Tibial artery (tissue), 4 donors: ENCODE measurements at regions not wholly inside any gene's neighbourhood (a gene's known extent, or its start where the extent isn't known, plus 50 kb on each side); places are given as distances from the start of the nearest gene placed in this dataset.

Source experiments
- DNase-seq, 2 donors: peaks; one replicate each; pipeline ENCODE4 v3.0.0-alpha.2; 2019
- H3K27ac ChIP-seq, 2 donors: fragments of 200-600 bp; sonication (generic) in 1 of 2; 1 replicate in 1 of 2; 2 replicates in 1 of 2; pipeline ENCODE4 v1.5.1; 2018 to 2019; ENCODE audit warnings: mild to moderate bottlenecking in 1 of 2
- H3K27me3 ChIP-seq, 2 donors: fragments of 200-600 bp; sonication (generic) in 1 of 2; one replicate each; pipeline versions ENCODE4 v1.5.1 to v1.6.0; 2016 to 2019
- H3K36me3 ChIP-seq, 3 donors: fragments of 200-600 bp; sonication (generic) in 2 of 3; one replicate each; pipeline ENCODE4 v1.5.1; 2016 to 2019; ENCODE audit warnings: mild to moderate bottlenecking in 2 of 3
- H3K4me1 ChIP-seq, 4 donors: fragments of 200-600 bp; sonication (generic) in 2 of 4; 1 replicate in 3 of 4; 2 replicates in 1 of 4; pipeline ENCODE4 v1.5.1; 2016 to 2019
- H3K4me3 ChIP-seq, 2 donors: fragments of 200-600 bp; sonication (generic) in 1 of 2; 1 replicate in 1 of 2; 2 replicates in 1 of 2; pipeline ENCODE4 v1.5.1; 2018 to 2019; ENCODE audit warnings: mild to moderate bottlenecking in 2 of 2
- H3K9me3 ChIP-seq, 3 donors: fragments of 200-600 bp; sonication (generic) in 1 of 3; one replicate each; pipeline ENCODE4 v1.5.1; 2016 to 2019
- intact Hi-C: fragments of 100-400 bp; cut with DNase I; formaldehyde crosslinking; loops from one replicate; pipeline ENCODE4 v1.15.0; 2023; ENCODE audit warnings: low total_unique reads
- TF ChIP-seq, protein P1 (sequence below), 2 experiments: fragments of 200-600 bp in 1 of 2; fragments of 450-650 bp in 1 of 2; IDR thresholded peaks; one replicate each; pipeline ENCODE4 v1.5.1; 2017 to 2019; ENCODE audit warnings: antibody characterized with exemption in 2 of 2, mild to moderate bottlenecking in 1 of 2, moderate library complexity in 1 of 2

DNA sequence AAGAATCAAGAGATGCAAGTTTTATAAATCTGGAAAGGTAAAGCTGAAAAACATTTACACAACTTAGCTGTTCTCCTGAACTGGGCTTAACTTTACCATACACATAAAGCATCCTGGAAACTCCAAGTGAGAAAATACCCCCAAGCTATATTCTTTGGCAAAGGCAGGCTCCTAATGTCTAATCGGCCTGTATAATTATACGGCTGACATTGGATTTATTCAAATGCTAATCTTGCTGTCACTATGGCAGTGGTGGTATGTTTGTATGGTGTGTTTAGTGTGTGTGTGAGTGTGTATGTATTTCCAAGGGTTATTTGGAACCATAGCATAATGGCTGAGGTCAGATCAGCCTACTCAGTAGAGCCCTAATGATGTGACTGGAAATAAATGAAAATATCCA is 1031.8 kb upstream of the ZEB2 start:
- H3K9me3 ChIP-seq: no peaks in the 10 kb centered on the region
- H3K27me3 ChIP-seq: no peaks in the 10 kb centered on the region
- TF ChIP-seq, protein P1, sequence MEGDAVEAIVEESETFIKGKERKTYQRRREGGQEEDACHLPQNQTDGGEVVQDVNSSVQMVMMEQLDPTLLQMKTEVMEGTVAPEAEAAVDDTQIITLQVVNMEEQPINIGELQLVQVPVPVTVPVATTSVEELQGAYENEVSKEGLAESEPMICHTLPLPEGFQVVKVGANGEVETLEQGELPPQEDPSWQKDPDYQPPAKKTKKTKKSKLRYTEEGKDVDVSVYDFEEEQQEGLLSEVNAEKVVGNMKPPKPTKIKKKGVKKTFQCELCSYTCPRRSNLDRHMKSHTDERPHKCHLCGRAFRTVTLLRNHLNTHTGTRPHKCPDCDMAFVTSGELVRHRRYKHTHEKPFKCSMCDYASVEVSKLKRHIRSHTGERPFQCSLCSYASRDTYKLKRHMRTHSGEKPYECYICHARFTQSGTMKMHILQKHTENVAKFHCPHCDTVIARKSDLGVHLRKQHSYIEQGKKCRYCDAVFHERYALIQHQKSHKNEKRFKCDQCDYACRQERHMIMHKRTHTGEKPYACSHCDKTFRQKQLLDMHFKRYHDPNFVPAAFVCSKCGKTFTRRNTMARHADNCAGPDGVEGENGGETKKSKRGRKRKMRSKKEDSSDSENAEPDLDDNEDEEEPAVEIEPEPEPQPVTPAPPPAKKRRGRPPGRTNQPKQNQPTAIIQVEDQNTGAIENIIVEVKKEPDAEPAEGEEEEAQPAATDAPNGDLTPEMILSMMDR (IDR thresholded peaks at IDR 0.05): no peak
- no peak for DNase-seq
- H3K27ac ChIP-seq: no peak overlapping the region
- H3K36me3 ChIP-seq: no peaks in the 10 kb centered on the region
- H3K4me3 ChIP-seq: no peak overlapping the region
- peaks cover 0 to 5% (median 0%) of the 10 kb centered on the region in 4 donors for H3K4me1 ChIP-seq
- intact Hi-C loops: no loop called here

DNA sequence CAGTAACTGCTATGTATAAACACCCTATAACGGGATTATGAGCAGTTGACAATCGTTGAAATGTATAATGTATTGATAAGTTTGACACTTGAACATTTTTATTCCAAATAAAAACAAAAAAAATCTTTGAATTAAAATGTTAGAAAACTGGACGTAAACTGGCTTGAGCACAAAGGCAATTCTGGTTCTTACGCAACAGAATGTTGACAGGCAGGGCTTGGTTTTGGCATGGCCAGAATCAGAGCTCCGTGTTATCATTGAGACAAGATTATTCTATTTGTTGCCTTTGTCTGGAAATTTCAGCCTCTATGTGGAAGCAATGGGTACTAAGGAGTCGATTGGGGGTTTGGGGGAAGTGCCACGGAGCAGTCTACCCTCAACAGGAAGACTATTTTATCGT is 1028.6 kb upstream of the ZEB2 start:
- TF ChIP-seq, protein P1 (IDR thresholded peaks at IDR 0.05): no peak
- Histone ChIP-seq H3K9me3 (no peaks in the 10 kb centered on the region), H3K27ac (no peak overlapping the region), H3K4me3 (no peak overlapping the region), H3K4me1 (no peaks in the 10 kb centered on the region), H3K36me3 (no peaks in the 10 kb centered on the region), H3K27me3 (no peaks in the 10 kb centered on the region)
- DNase-seq: no peak
- intact Hi-C loops: no loop called here

DNA sequence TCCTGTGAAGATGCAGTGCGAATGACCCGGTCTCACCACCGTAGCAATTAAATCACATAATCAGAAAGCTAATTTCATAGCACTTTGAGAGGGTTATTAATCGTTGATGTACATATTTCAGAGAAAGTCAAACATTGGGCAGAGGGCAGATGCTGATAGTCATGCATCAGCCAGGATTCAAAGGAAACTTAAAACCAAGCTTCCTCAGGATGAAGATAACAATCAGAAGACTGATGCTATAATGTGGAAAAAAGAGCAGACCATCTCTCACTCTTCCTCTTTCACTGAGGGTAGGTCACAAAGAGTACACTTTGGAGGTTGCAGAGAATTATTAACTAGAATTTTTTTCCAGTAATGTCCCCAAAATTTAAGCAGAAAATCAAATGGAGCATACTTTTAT is 1027.7 kb upstream of the ZEB2 start:
- intact Hi-C loops: no loop called here
- Histone ChIP-seq H3K36me3 (no peaks in the 10 kb centered on the region), H3K4me1 (no peaks in the 10 kb centered on the region), H3K27me3 (no peaks in the 10 kb centered on the region), H3K9me3 (no peaks in the 10 kb centered on the region), H3K27ac (no peak overlapping the region), H3K4me3 (no peak overlapping the region)
- TF ChIP-seq, protein P1 (IDR thresholded peaks at IDR 0.05): no peak
- DNase-seq: no peak

DNA sequence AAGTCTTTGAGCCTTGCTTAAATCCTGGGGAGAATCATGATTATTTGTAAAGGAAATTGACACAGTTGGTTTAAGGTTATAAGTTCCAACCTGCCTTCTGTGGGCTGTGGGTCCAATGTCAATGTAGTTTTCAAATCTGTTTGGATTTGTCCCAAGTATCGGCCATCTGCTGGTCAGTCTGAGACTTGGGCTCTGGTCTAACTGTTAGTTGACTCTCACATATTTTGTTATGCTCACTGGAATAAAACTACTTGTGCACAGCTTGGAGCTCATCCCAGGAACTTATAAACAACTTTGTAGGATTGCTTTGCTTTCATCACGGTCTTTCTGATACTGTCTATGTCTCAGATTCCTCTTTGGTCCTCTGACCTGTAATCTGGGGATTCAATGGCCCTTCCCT is 1026.2 kb upstream of the ZEB2 start:
- Histone ChIP-seq H3K27ac (no peak overlapping the region), H3K9me3 (no peaks in the 10 kb centered on the region), H3K4me3 (no peak overlapping the region), H3K36me3 (no peaks in the 10 kb centered on the region), H3K4me1 (no peaks in the 10 kb centered on the region), H3K27me3 (no peaks in the 10 kb centered on the region)
- intact Hi-C loops: no loop called here
- TF ChIP-seq, protein P1 (IDR thresholded peaks at IDR 0.05): no peak
- DNase-seq: no peak

DNA sequence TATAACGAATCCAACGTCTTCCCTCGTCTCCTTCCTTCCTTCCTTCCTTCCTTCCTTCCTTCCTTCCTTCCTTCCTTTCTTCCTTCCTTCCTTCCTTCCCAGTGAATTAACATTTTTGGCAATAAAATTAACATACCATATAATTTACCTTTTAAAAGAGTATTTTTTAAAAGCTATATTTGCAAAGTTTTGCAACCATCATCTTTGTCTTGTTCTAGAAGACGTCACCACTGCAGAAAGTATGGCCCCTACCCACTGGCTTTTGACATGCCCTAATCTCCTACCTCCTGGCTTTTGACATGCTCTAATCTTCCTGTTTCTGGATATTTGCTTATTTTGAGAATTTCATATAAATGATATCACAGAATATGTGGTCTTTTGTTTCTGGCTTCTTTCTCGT is 1023.9 kb upstream of the ZEB2 start:
- intact Hi-C loops: no loop called here
- Histone ChIP-seq H3K27me3 (no peaks in the 10 kb centered on the region), H3K36me3 (no peaks in the 10 kb centered on the region), H3K4me1 (peaks cover 0 to 4% (median 0%) of the 10 kb centered on the region in 4 donors), H3K4me3 (no peak overlapping the region), H3K9me3 (no peaks in the 10 kb centered on the region), H3K27ac (no peak overlapping the region)
- DNase-seq: no peak
- TF ChIP-seq, protein P1 (IDR thresholded peaks at IDR 0.05): no peak

DNA sequence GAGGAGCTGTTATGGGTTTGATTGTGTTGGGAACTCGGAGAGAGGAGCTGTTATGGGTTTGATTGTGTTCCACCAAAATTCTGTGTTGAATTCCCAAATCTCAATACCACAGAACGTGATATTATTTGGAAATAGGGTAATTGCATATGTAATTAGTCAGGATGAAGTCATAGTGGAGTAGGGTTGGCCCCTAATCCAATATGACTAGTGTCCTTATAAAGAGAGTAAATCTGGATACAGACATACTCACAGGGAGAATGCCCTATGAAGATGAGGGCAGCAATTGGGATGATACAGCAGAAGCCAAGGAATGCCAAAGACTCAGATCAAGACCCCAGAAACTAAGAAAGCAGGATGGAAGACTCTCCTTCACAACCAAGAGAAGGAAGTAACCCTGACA is 1023.2 kb upstream of the ZEB2 start:
- Histone ChIP-seq H3K27me3 (no peaks in the 10 kb centered on the region), H3K9me3 (no peaks in the 10 kb centered on the region), H3K4me3 (no peak overlapping the region), H3K36me3 (no peaks in the 10 kb centered on the region), H3K27ac (no peak overlapping the region), H3K4me1 (peaks cover 0 to 9% (median 0%) of the 10 kb centered on the region in 4 donors)
- TF ChIP-seq, protein P1 (IDR thresholded peaks at IDR 0.05): no peak
- intact Hi-C loops: no loop called here
- DNase-seq: no peak
